ENCODE measurements at regions not wholly inside any gene's neighbourhood (a gene's known extent, or its start where the extent isn't known, plus 50 kb on each side); places are given as distances from the start of the nearest gene placed in this dataset.

- DNase-seq, result no peak
- no peaks in the 10 kb centered on the region for H3K9me2 ChIP-seq
- no peaks in the 10 kb centered on the region for H3K36me3 ChIP-seq (replicated peaks in 1 of 2; ENCODE audit: control insufficient read depth in 1 of 2, insufficient read depth in 2 of 2, low read length in 1 of 2)
- H3K9me3 ChIP-seq, result no peaks in the 10 kb centered on the region
- H2AFZ ChIP-seq (ENCODE audit: low read depth), result no peak overlapping the region
- H4K20me1 ChIP-seq (ENCODE audit: insufficient read depth), result no peaks in the 10 kb centered on the region
- POLR2A ChIA-PET, result no interaction called here
- H3K4me1 ChIP-seq (ENCODE audit: control insufficient read depth in 1 of 2, insufficient read depth in 2 of 2, low read depth in 1 of 2, low read length in 1 of 2), result peaks cover 0 to 3% of the 10 kb centered on the region in 2 experiments; a peak in 2 of 4 replicates
- peak overlapping the region in 1 of 2 experiments; percentile 72; a peak in 1 of 4 replicates for H3K27ac ChIP-seq (ENCODE audit: low read depth in 2 of 2, low read length in 1 of 2)
- H3K27me3 ChIP-seq (ENCODE audit: insufficient read depth), result no peaks in the 10 kb centered on the region
- H3K79me2 ChIP-seq (ENCODE audit: insufficient read depth), result no peaks in the 10 kb centered on the region
- H3K4me2 ChIP-seq, result no peak overlapping the region
- no peaks in the 10 kb centered on the region for H3F3A ChIP-seq (replicated peaks; ENCODE audit: insufficient read depth)
- CTCF ChIA-PET, result interaction anchor here (0.6 kb wide), 1 partner anchor 558 kb away, joined by 3 read pairs; no protein-coding TSS in a partner anchor
- TF ChIP-seq, protein P1, sequence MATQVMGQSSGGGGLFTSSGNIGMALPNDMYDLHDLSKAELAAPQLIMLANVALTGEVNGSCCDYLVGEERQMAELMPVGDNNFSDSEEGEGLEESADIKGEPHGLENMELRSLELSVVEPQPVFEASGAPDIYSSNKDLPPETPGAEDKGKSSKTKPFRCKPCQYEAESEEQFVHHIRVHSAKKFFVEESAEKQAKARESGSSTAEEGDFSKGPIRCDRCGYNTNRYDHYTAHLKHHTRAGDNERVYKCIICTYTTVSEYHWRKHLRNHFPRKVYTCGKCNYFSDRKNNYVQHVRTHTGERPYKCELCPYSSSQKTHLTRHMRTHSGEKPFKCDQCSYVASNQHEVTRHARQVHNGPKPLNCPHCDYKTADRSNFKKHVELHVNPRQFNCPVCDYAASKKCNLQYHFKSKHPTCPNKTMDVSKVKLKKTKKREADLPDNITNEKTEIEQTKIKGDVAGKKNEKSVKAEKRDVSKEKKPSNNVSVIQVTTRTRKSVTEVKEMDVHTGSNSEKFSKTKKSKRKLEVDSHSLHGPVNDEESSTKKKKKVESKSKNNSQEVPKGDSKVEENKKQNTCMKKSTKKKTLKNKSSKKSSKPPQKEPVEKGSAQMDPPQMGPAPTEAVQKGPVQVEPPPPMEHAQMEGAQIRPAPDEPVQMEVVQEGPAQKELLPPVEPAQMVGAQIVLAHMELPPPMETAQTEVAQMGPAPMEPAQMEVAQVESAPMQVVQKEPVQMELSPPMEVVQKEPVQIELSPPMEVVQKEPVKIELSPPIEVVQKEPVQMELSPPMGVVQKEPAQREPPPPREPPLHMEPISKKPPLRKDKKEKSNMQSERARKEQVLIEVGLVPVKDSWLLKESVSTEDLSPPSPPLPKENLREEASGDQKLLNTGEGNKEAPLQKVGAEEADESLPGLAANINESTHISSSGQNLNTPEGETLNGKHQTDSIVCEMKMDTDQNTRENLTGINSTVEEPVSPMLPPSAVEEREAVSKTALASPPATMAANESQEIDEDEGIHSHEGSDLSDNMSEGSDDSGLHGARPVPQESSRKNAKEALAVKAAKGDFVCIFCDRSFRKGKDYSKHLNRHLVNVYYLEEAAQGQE (IDR thresholded peaks at IDR 0.05; ENCODE audit: low read depth, low read length), result no peak
- TF ChIP-seq, protein P2, sequence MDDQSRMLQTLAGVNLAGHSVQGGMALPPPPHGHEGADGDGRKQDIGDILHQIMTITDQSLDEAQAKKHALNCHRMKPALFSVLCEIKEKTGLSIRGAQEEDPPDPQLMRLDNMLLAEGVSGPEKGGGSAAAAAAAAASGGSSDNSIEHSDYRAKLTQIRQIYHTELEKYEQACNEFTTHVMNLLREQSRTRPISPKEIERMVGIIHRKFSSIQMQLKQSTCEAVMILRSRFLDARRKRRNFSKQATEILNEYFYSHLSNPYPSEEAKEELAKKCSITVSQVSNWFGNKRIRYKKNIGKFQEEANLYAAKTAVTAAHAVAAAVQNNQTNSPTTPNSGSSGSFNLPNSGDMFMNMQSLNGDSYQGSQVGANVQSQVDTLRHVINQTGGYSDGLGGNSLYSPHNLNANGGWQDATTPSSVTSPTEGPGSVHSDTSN (IDR thresholded peaks at IDR 0.05), result peak; percentile 38; the same call in 1 of the 2 replicates
- H3K4me3 ChIP-seq (ENCODE audit: low read depth in 2 of 2, low read length in 1 of 2), result no peak overlapping the region
- H3K9ac ChIP-seq, result no peak overlapping the region
- WGBS (ENCODE audit: low lambda C conversion rate), result 60% methylated on average over 3 of the region's 3 CpGs
Measured at GRCh38 chrX:13190051-13190450, 129.8 kb downstream of the ATXN3L start.

DNA sequence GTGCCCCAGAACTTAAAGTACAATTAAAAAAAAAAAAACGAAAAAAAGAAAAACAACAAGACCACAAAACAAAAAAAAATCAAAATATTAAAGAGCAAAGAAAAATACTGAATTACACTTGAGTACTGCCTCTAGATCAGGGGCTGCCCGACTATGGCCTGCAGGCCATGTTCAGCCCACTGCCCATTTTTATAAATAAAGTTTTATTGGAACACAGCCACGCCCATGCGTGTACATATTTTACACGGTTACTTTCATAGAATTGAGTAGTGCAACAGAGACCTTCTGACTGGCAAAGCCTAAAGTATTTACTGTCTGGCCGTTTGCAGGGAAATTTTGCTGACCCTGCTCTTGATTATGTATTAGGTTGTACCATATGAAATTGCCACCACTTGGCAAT, 130.5 kb downstream of the ATXN3L start:
- Histone ChIP-seq H3K4me2 (no peak overlapping the region), H3K36me3 (replicated peaks in 1 of 2; ENCODE audit: control insufficient read depth in 1 of 2, insufficient read depth in 2 of 2, low read length in 1 of 2) (no peaks in the 10 kb centered on the region), H3K27ac (ENCODE audit: low read depth in 2 of 2, low read length in 1 of 2) (peak overlapping the region in 1 of 2 experiments; percentile 72; a peak in 2 of 4 replicates), H3K4me1 (ENCODE audit: control insufficient read depth in 1 of 2, insufficient read depth in 2 of 2, low read depth in 1 of 2, low read length in 1 of 2) (peaks cover 0 to 3% of the 10 kb centered on the region in 2 experiments; a peak in 1 of 4 replicates), H3K9me2 (no peaks in the 10 kb centered on the region), H3K4me3 (ENCODE audit: low read depth in 2 of 2, low read length in 1 of 2) (no peak overlapping the region), H4K20me1 (ENCODE audit: insufficient read depth) (no peaks in the 10 kb centered on the region), H3F3A (replicated peaks; ENCODE audit: insufficient read depth) (no peaks in the 10 kb centered on the region), H3K79me2 (ENCODE audit: insufficient read depth) (no peaks in the 10 kb centered on the region), H3K27me3 (ENCODE audit: insufficient read depth) (no peaks in the 10 kb centered on the region), H3K9me3 (no peaks in the 10 kb centered on the region), H2AFZ (ENCODE audit: low read depth) (no peak overlapping the region), H3K9ac (no peak overlapping the region)
- DNase-seq, result no peak
- WGBS (ENCODE audit: low lambda C conversion rate), result 62% methylated on average over 6 of the region's 6 CpGs
- ChIA-PET CTCF (no interaction called here), POLR2A (no interaction called here)
- TF ChIP-seq GABPA (IDR thresholded peaks at IDR 0.05; ENCODE audit: low read depth) (no peak), RFX5 (IDR thresholded peaks at IDR 0.05; ENCODE audit: low read length) (no peak), FOSL2 (IDR thresholded peaks at IDR 0.05; ENCODE audit: borderline replicate concordance, low read depth) (no peak), FOXM1 (IDR thresholded peaks at IDR 0.05; ENCODE audit: low read depth) (no peak), ELF1 (IDR thresholded peaks at IDR 0.05) (no peak), NFIC (IDR thresholded peaks at IDR 0.05; ENCODE audit: borderline replicate concordance) (no peak), JUND (IDR thresholded peaks at IDR 0.05) (no peak), NRF1 (IDR thresholded peaks at IDR 0.05; ENCODE audit: low read depth, low read length) (no peak), TCF12 (IDR thresholded peaks at IDR 0.05) (no peak), MEF2A (IDR thresholded peaks at IDR 0.05; ENCODE audit: borderline replicate concordance, low read depth) (no peak), EP300 (IDR thresholded peaks at IDR 0.05; ENCODE audit: borderline replicate concordance in 1 of 2, low read depth in 1 of 2, low read length in 1 of 2) (no peak), GATA2 (CRISPR knock-in tag; IDR thresholded peaks at IDR 0.05) (no peak), CTCF (IDR thresholded peaks at IDR 0.05) (no peak)
- TF ChIP-seq, protein P3, sequence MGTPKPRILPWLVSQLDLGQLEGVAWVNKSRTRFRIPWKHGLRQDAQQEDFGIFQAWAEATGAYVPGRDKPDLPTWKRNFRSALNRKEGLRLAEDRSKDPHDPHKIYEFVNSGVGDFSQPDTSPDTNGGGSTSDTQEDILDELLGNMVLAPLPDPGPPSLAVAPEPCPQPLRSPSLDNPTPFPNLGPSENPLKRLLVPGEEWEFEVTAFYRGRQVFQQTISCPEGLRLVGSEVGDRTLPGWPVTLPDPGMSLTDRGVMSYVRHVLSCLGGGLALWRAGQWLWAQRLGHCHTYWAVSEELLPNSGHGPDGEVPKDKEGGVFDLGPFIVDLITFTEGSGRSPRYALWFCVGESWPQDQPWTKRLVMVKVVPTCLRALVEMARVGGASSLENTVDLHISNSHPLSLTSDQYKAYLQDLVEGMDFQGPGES (IDR thresholded peaks at IDR 0.05; ENCODE audit: low read depth, low read length), result no peak
- TF ChIP-seq, protein P4, sequence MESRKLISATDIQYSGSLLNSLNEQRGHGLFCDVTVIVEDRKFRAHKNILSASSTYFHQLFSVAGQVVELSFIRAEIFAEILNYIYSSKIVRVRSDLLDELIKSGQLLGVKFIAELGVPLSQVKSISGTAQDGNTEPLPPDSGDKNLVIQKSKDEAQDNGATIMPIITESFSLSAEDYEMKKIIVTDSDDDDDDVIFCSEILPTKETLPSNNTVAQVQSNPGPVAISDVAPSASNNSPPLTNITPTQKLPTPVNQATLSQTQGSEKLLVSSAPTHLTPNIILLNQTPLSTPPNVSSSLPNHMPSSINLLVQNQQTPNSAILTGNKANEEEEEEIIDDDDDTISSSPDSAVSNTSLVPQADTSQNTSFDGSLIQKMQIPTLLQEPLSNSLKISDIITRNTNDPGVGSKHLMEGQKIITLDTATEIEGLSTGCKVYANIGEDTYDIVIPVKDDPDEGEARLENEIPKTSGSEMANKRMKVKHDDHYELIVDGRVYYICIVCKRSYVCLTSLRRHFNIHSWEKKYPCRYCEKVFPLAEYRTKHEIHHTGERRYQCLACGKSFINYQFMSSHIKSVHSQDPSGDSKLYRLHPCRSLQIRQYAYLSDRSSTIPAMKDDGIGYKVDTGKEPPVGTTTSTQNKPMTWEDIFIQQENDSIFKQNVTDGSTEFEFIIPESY (IDR thresholded peaks at IDR 0.05; ENCODE audit: borderline replicate concordance, low read depth), result no peak
